Type B pancreatic cell (in vitro differentiated cells): ENCODE measurements at regions not wholly inside any gene's neighbourhood (a gene's known extent, or its start where the extent isn't known, plus 50 kb on each side); places are given as distances from the start of the nearest gene placed in this dataset.

ENCODE experiments used
- DNase-seq: peaks from one replicate; pipeline ENCODE4 v3.0.0; 2021; ENCODE audit warnings: mixed read lengths; ENCODE audit not compliant: unreplicated experiment; ENCODE audit errors: extremely low spot score
- H3K27ac Mint-ChIP-seq: 2 replicates; pipeline ENCODE4 v1.8.0; 2021; ENCODE audit warnings: mild to moderate bottlenecking, mixed read lengths
- H3K27me3 Mint-ChIP-seq: 2 replicates; pipeline ENCODE4 v1.8.0; 2021; ENCODE audit warnings: mixed read lengths
- H3K36me3 Mint-ChIP-seq: 2 replicates; pipeline ENCODE4 v1.8.0; 2021; ENCODE audit warnings: mixed read lengths
- H3K4me1 Mint-ChIP-seq: one replicate; pipeline ENCODE4 v1.8.0; 2021; ENCODE audit warnings: mixed read lengths; ENCODE audit not compliant: unreplicated experiment
- H3K4me3 Mint-ChIP-seq: 2 replicates; pipeline ENCODE4 v1.8.0; 2021; ENCODE audit warnings: mild to moderate bottlenecking, mixed read lengths
- H3K9me3 Mint-ChIP-seq: 2 replicates; pipeline ENCODE4 v1.8.0; 2021; ENCODE audit warnings: mixed read lengths
- CTCF ChIP-seq: fragments of 200-600 bp; sonication (generic); conservative IDR thresholded peaks from 2 replicates; pipeline ENCODE4 v1.5.0; 2021; ENCODE audit warnings: antibody characterized with exemption, mild to moderate bottlenecking

GRCh38 chrX:126985981-126986380 lies 166.5 kb downstream of the PRR32 start:
- no peak for TF ChIP-seq CTCF
- H3K9me3 Mint-ChIP-seq: no peaks in the 10 kb centered on the region
- no peaks in the 10 kb centered on the region for H3K4me1 Mint-ChIP-seq
- H3K27ac Mint-ChIP-seq: no peak overlapping the region
- H3K36me3 Mint-ChIP-seq: no peaks in the 10 kb centered on the region
- H3K27me3 Mint-ChIP-seq: no peaks in the 10 kb centered on the region
- no peak overlapping the region for H3K4me3 Mint-ChIP-seq
- no peak for DNase-seq

DNA sequence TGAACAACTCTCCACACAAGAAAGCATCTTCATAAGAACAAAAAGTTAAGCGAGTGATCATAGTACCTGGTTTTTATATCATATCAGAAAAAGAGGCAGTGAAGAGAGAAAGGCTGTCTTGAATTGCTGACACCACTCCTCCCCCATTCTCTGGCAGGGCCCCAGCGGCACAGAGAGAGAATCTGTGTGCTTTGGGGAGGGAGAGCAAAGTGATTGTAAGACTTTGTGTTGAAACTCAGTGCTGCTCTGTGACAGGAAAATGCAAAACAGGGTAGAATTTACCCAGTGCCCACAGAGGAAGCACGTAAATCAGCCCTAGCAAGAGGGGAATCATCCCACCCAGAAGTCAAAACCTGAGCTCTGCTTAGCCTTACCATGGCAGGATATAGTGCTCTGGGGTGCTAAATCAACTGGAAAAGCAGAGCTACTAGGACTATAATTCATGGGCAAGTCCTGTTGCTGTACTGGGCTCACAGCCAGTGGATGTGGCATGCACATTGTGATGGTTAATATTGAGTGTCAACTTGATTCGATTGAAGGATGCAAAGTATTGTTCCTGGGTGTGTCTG lies 174.6 kb downstream of the PRR32 start:
- Mint-ChIP-seq H3K27ac (no peak overlapping the region), H3K27me3 (no peaks in the 10 kb centered on the region), H3K4me3 (no peak overlapping the region), H3K9me3 (no peaks in the 10 kb centered on the region), H3K36me3 (no peaks in the 10 kb centered on the region), H3K4me1 (no peaks in the 10 kb centered on the region)
- no peak for TF ChIP-seq CTCF
- no peak for DNase-seq

GRCh38 chrX:127011629-127012028 lies 192.1 kb downstream of the PRR32 start:
- DNase-seq: no peak
- H3K27me3 Mint-ChIP-seq: no peaks in the 10 kb centered on the region
- peaks cover 6% of the 10 kb centered on the region for H3K9me3 Mint-ChIP-seq
- H3K27ac Mint-ChIP-seq: no peak overlapping the region
- H3K36me3 Mint-ChIP-seq: no peaks in the 10 kb centered on the region
- no peaks in the 10 kb centered on the region for H3K4me1 Mint-ChIP-seq
- H3K4me3 Mint-ChIP-seq: no peak overlapping the region
- no peak for TF ChIP-seq CTCF

GRCh38 chrX:127025013-127025412 lies 205.5 kb downstream of the PRR32 start:
- no peak for TF ChIP-seq CTCF
- DNase-seq: no peak
- H3K4me3 Mint-ChIP-seq: no peak overlapping the region
- H3K27me3 Mint-ChIP-seq: no peaks in the 10 kb centered on the region
- no peaks in the 10 kb centered on the region for H3K9me3 Mint-ChIP-seq
- H3K36me3 Mint-ChIP-seq: no peaks in the 10 kb centered on the region
- no peaks in the 10 kb centered on the region for H3K4me1 Mint-ChIP-seq
- H3K27ac Mint-ChIP-seq: no peak overlapping the region

DNA sequence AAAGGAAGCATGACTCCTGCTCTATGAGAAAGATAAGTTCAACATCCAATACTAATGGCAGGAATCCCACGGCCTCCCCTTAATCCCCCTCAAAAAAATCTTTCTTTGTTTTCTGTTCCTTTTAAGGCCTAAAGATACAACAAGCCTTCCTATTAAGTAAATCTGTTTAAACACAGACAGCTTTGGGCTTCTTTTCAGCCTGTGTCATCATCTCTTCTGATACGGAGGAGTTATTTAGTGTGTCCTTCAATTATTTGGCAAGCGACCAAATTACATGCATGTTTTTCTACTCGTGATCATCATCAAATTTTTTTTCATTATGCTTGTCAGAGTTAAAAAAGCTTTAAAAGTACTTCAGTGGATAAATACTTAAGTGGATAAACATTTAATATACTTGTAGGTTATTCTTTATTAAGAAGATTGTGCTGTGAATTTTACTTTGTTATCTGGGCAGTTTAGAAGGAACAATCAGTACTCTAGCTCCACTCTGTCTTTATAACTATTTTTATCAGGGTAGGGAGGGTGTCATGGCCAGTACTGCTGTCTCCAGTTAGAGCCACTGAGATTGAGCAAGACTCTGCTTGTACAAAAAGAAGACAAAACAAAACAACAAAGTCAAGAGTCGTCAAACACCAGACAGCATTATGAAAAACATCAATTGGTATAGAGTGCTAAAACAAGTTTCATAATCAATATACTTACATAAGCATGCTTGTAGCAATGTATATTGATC lies 210.7 kb downstream of the PRR32 start:
- no peak for TF ChIP-seq CTCF
- Mint-ChIP-seq H3K36me3 (no peaks in the 10 kb centered on the region), H3K27ac (no peak overlapping the region), H3K4me1 (no peaks in the 10 kb centered on the region), H3K9me3 (no peaks in the 10 kb centered on the region), H3K27me3 (no peaks in the 10 kb centered on the region), H3K4me3 (no peak overlapping the region)
- DNase-seq: no peak
